Tibial nerve (tissue), 4 donors: ENCODE measurements at regions not wholly inside any gene's neighbourhood (a gene's known extent, or its start where the extent isn't known, plus 50 kb on each side); places are given as distances from the start of the nearest gene placed in this dataset.

Source experiments
- CTCF ChIP-seq, 5 experiments: fragments of 200-600 bp in 3 of 5; fragments of 450-650 bp in 2 of 5; sonication (generic) in 3 of 5; IDR thresholded peaks; one replicate each; pipeline ENCODE4 v1.5.1; 2016 to 2019; ENCODE audit warnings: antibody characterized with exemption in 5 of 5, mild to moderate bottlenecking in 3 of 5, moderate library complexity in 2 of 5
- EP300 ChIP-seq, 2 donors: sonication (generic); formaldehyde crosslinking; IDR thresholded peaks; one replicate each; pipeline ENCODE4 v1.6.1; 2017; ENCODE audit warnings: antibody characterized with exemption in 2 of 2, mild to moderate bottlenecking in 1 of 2
- POLR2A ChIP-seq, 2 donors: fragments of 450-650 bp; IDR thresholded peaks; one replicate each; pipeline ENCODE4 v1.6.1; 2017; ENCODE audit warnings: antibody characterized with exemption in 2 of 2, mild to moderate bottlenecking in 2 of 2, moderate library complexity in 2 of 2

DNA sequence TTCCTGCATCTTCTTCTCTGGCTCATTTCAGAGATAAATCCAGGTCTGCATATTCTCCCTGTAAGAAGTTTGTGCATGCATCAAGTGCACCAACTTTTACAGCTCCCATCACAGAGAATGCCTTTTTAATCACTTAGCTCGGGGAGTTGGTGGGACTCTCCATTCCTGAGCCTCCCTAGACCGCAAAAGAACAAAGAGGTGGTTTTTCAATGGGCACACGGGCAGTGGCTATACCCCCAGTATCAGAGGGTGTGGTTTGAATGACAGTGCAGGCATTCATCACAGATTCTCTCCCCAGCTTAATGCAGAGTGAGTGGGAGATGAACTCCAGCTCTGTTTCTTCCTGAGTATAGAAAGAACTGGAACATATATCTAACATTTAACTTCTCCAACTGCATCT, 264.7 kb upstream of the NR4A3 start:
- no peak for TF ChIP-seq POLR2A (IDR thresholded peaks at IDR 0.05)
- no peak for TF ChIP-seq CTCF (IDR thresholded peaks at IDR 0.05)
- no peak for TF ChIP-seq EP300 (IDR thresholded peaks at IDR 0.05)
